Subcutaneous abdominal adipose tissue (tissue), 5 donors: ENCODE measurements at regions not wholly inside any gene's neighbourhood (a gene's known extent, or its start where the extent isn't known, plus 50 kb on each side); places are given as distances from the start of the nearest gene placed in this dataset.

Experiments used
- H3K27ac ChIP-seq: one replicate; pipeline ENCODE4 v1.7.0; 2013; ENCODE audit warnings: low read depth, mild to moderate bottlenecking, inconsistent platforms, low read length, moderate library complexity
- H3K27me3 ChIP-seq, 5 donors: one replicate each; pipeline ENCODE4 v1.7.0; 2013; ENCODE audit warnings: low read length in 5 of 5, inconsistent platforms in 1 of 5; ENCODE audit not compliant: control insufficient read depth in 5 of 5, insufficient read depth in 4 of 5
- H3K36me3 ChIP-seq, 5 donors: one replicate each; pipeline ENCODE4 v1.7.0; 2013; ENCODE audit warnings: low read length in 5 of 5; ENCODE audit not compliant: control insufficient read depth in 5 of 5, insufficient read depth in 5 of 5
- H3K4me1 ChIP-seq, 5 donors: one replicate each; pipeline ENCODE4 v1.7.0; 2013; ENCODE audit warnings: low read length in 5 of 5, mild to moderate bottlenecking in 3 of 5, moderate library complexity in 1 of 5; ENCODE audit not compliant: control insufficient read depth in 5 of 5, insufficient read depth in 5 of 5
- H3K4me3 ChIP-seq, 5 donors: one replicate each; pipeline ENCODE4 v1.7.0; 2013; ENCODE audit warnings: low read length in 5 of 5, low read depth in 1 of 5
- H3K9ac ChIP-seq, 5 donors: one replicate each; pipeline ENCODE4 v1.7.0; 2013; ENCODE audit warnings: low read length in 5 of 5, mild to moderate bottlenecking in 4 of 5, moderate library complexity in 3 of 5
- H3K9me3 ChIP-seq, 5 donors: one replicate each; pipeline ENCODE4 v1.7.0; 2013; ENCODE audit warnings: low read length in 5 of 5; ENCODE audit not compliant: control insufficient read depth in 5 of 5
- donor health status: healthy.
- donor health status: healthy.
- donor health status: healthy.
- donor health status: healthy.
- donor health status: healthy.

GRCh38 chr1:201589186-201589585 lies 50.3 kb downstream of the NAV1 start:
- no peak overlapping the region for H3K9ac ChIP-seq
- H3K4me3 ChIP-seq = no peak overlapping the region
- H3K27ac ChIP-seq = no peak overlapping the region
- no peaks in the 10 kb centered on the region for H3K9me3 ChIP-seq
- no peaks in the 10 kb centered on the region for H3K27me3 ChIP-seq
- peaks cover 0 to 18% (median 6%) of the 10 kb centered on the region in 5 donors for H3K36me3 ChIP-seq
- H3K4me1 ChIP-seq = peaks cover 11 to 31% (median 21%) of the 10 kb centered on the region in 5 donors

DNA sequence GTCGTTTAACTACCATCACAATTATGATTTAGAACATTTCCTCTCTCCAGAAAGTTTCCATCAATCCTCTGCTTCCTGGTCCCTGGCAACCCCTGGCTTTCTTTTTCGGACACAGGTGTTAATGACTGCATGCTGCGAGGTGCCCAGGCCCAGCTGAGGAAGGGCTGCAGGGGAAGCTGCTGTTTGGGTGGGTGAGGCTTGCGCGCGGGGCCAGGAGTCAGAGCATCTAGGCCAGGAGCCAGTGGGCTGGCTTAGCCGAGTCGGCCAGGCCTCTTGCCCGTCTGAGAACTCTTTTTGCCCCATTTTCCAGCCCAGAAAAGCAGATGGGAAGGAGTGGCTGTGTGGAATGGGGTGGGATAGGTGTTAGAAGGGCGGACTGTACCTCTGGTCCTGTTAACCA lies 51.5 kb downstream of the NAV1 start:
- H3K36me3 ChIP-seq = peaks cover 0 to 18% (median 6%) of the 10 kb centered on the region in 5 donors
- H3K4me1 ChIP-seq = peaks cover 11 to 38% (median 23%) of the 10 kb centered on the region in 5 donors
- no peak overlapping the region for H3K4me3 ChIP-seq
- no peak overlapping the region for H3K9ac ChIP-seq
- no peaks in the 10 kb centered on the region for H3K27me3 ChIP-seq
- no peak overlapping the region for H3K27ac ChIP-seq
- H3K9me3 ChIP-seq = no peaks in the 10 kb centered on the region

GRCh38 chr1:201591348-201591747 lies 52.4 kb downstream of the NAV1 start:
- H3K9me3 ChIP-seq = no peaks in the 10 kb centered on the region
- peaks cover 0 to 18% (median 6%) of the 10 kb centered on the region in 5 donors for H3K36me3 ChIP-seq
- H3K27ac ChIP-seq = no peak overlapping the region
- no peaks in the 10 kb centered on the region for H3K27me3 ChIP-seq
- H3K4me1 ChIP-seq = peaks cover 11 to 41% (median 23%) of the 10 kb centered on the region in 5 donors
- H3K9ac ChIP-seq = no peak overlapping the region
- no peak overlapping the region for H3K4me3 ChIP-seq

DNA sequence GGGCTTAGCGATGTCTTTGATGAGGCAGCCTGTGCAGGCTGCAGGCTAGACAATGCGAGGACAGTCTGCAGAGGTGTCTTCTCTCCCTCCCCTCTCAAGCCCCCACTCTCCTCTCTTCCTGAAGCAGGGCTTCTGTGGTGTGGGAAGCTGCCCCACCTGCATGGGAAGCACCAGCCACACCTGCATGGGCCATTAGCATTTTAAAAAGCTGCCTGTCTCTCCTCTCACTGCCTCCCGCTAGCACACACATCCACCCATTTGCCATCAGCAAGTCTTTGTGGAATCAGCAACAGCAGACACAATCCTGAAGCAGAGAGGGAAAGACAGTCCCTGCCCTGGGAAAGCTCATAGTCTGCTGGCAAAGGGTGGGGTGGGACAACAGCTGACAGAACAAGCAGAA lies 53.1 kb downstream of the NAV1 start:
- peaks cover 12 to 41% (median 23%) of the 10 kb centered on the region in 5 donors for H3K4me1 ChIP-seq
- H3K36me3 ChIP-seq = peaks cover 0 to 18% (median 6%) of the 10 kb centered on the region in 5 donors
- no peaks in the 10 kb centered on the region for H3K27me3 ChIP-seq
- no peaks in the 10 kb centered on the region for H3K9me3 ChIP-seq
- H3K4me3 ChIP-seq = no peak overlapping the region
- H3K27ac ChIP-seq = no peak overlapping the region
- no peak overlapping the region for H3K9ac ChIP-seq

DNA sequence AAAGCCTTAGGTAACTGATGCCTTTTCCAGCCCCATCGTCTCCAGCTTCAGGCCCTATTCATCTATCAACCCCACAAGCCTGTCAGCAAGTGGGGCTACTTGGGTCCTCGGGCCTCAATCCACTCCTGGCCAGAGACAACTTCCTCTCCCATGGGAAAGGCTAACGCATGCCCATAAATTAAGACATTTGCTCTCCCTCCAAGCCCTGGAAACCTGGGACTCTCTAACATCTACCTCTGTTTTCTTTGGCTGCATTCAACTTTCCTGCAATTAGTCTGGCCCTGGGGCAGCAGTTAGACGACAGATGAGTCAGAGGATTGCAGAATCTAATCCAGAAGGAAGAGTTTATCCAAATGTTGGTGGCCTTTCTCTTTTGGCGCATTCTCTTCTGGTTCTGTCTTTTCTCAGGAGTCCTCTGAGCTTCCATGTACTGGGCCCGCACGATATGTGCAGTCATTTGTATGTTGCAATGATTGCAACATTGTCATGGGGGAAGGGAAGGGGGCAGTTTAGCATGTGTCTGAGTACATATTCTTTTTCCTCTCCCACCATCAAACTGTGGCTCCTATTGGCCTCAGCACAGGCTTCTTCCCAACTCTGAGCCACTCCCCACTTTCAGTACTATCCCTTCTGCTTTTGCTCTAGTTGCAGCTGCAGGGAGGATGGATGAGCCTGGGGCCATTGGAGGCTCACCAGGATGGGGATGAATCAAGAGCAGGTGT lies 54.4 kb downstream of the NAV1 start:
- Histone ChIP-seq H3K4me3 (no peak overlapping the region), H3K27ac (peak overlapping the region; percentile 24)

DNA sequence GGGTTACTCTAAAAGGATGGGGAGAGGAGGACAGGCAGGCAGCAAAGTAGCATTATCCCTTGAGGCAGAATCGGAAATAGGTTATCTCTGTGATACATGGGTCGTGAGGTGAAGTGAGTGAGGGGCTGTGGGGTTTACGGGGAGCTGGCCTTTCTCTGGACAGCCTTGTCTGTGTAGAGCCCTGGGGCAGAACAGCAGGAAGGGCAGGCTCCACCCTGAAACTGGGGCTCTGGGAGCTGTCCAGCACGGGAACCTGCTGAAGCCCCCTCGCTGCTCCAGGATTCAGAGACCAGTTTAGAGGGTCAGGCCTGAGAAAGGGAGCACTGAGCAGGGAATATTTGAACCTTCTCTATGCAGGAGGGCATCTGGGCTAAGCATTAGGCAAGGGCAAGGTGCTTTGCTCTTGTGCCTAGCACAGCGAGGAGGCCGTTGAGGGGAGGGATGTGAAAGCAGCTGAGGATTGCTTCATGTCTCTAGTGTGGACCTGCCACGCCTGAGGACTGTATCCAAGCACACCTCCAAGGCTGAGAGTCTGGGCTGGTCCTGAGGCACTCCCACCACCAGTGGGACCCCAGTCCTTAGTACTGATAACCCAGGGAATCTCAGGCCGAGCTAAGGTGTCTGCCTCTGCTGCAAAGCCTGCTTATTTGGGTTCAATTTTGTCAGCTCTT lies 55.8 kb downstream of the NAV1 start:
- H3K9ac ChIP-seq = no peak overlapping the region
- no peaks in the 10 kb centered on the region for H3K9me3 ChIP-seq
- peaks cover 0 to 12% (median 2%) of the 10 kb centered on the region in 5 donors for H3K36me3 ChIP-seq
- peaks cover 19 to 68% (median 31%) of the 10 kb centered on the region in 5 donors for H3K4me1 ChIP-seq
- no peak overlapping the region for H3K4me3 ChIP-seq
- H3K27me3 ChIP-seq = no peaks in the 10 kb centered on the region
- no peak overlapping the region for H3K27ac ChIP-seq

More for the DNA sequence above, 54.4 kb downstream of the NAV1 start:
- Histone ChIP-seq H3K4me1 (peaks cover 13 to 55% (median 23%) of the 10 kb centered on the region in 5 donors), H3K36me3 (peaks cover 0 to 18% (median 6%) of the 10 kb centered on the region in 5 donors), H3K27me3 (no peaks in the 10 kb centered on the region), H3K9me3 (no peaks in the 10 kb centered on the region), H3K9ac (no peak overlapping the region)

DNA sequence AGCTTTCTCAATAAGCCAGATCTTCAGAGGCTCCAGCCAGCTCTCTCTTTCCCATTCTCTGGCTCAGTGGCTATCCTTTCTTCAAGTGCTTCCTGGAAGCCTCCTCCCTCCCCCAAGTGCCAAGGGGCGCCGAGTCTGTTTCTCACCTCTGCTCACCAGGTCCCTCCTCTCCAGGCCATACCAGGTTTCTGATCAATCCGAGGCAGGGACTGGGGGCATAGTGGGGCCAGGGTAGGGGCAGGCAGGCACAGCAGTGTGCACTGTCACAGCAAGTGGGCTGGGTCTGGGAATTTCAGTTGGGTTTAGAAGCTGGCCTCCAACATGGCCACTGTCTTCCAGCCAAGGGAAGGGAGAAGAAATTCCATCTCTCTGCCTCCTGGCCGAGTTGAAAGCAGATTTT lies 56.5 kb downstream of the NAV1 start:
- Histone ChIP-seq H3K4me1 (peaks cover 19 to 74% (median 35%) of the 10 kb centered on the region in 5 donors), H3K27ac (no peak overlapping the region), H3K9me3 (no peaks in the 10 kb centered on the region), H3K27me3 (no peaks in the 10 kb centered on the region), H3K36me3 (peaks cover 0 to 12% (median 2%) of the 10 kb centered on the region in 5 donors), H3K9ac (no peak overlapping the region), H3K4me3 (no peak overlapping the region)

- Histone ChIP-seq H3K27ac (no peak overlapping the region), H3K27me3 (no peaks in the 10 kb centered on the region), H3K4me3 (no peak overlapping the region), H3K36me3 (peaks cover 0 to 4% (median 0%) of the 10 kb centered on the region in 5 donors), H3K9me3 (no peaks in the 10 kb centered on the region), H3K4me1 (peaks cover 19 to 80% (median 35%) of the 10 kb centered on the region in 5 donors), H3K9ac (no peak overlapping the region)
These were observed 57.4 kb downstream of the NAV1 start for GRCh38 chr1:201596101-201596868.

GRCh38 chr1:201597551-201598230 lies 58.8 kb downstream of the NAV1 start:
- H3K9ac ChIP-seq = peak overlapping the region in 1 of 5 donors; percentile 24
- peaks cover 15 to 72% (median 30%) of the 10 kb centered on the region in 5 donors for H3K4me1 ChIP-seq
- no peak overlapping the region for H3K4me3 ChIP-seq
- H3K36me3 ChIP-seq = no peaks in the 10 kb centered on the region
- peak overlapping the region; percentile 66 for H3K27ac ChIP-seq
- H3K9me3 ChIP-seq = no peaks in the 10 kb centered on the region
- H3K27me3 ChIP-seq = no peaks in the 10 kb centered on the region
